Sigmoid colon (tissue), 4 donors: ENCODE measurements at regions not wholly inside any gene's neighbourhood (a gene's known extent, or its start where the extent isn't known, plus 50 kb on each side); places are given as distances from the start of the nearest gene placed in this dataset.

ENCODE experiments used
- CTCF ChIP-seq, 4 experiments: fragments of 450-650 bp in 3 of 4; fragments of 200-600 bp in 1 of 4; IDR thresholded peaks; one replicate each; pipeline ENCODE4 v1.5.1; 2016 to 2019; ENCODE audit warnings: antibody characterized with exemption in 4 of 4, mild to moderate bottlenecking in 3 of 4, moderate library complexity in 2 of 4
- EP300 ChIP-seq, 4 donors: sonication (generic); formaldehyde crosslinking; IDR thresholded peaks; one replicate each; pipeline ENCODE4 v1.6.1; 2017; ENCODE audit warnings: antibody characterized with exemption in 4 of 4
- POLR2A ChIP-seq, 2 donors: fragments of 450-650 bp; IDR thresholded peaks; one replicate each; pipeline ENCODE4 v1.6.1; 2016; ENCODE audit warnings: antibody characterized with exemption in 2 of 2, mild to moderate bottlenecking in 2 of 2, moderate library complexity in 2 of 2
- POLR2AphosphoS5 ChIP-seq, 4 donors: sonication (generic); formaldehyde crosslinking; IDR thresholded peaks; one replicate each; pipeline ENCODE4 v1.6.1; 2017; ENCODE audit warnings: antibody characterized with exemption in 4 of 4

GRCh38 chr2:128439791-128440665 is 121.4 kb upstream of the HS6ST1 start:
- no peak for TF ChIP-seq CTCF (IDR thresholded peaks at IDR 0.05)
- TF ChIP-seq EP300 (IDR thresholded peaks at IDR 0.05), result no peak
- TF ChIP-seq POLR2A (IDR thresholded peaks at IDR 0.05), result no peak
- no peak for TF ChIP-seq POLR2AphosphoS5 (IDR thresholded peaks at IDR 0.05)
